HG03571 (cell line): ENCODE measurements at regions not wholly inside any gene's neighbourhood (a gene's known extent, or its start where the extent isn't known, plus 50 kb on each side); places are given as distances from the start of the nearest gene placed in this dataset.
"Not testable (repeated sequence)": the region's sequence is repeated elsewhere in the genome, so short reads cannot be mapped to it uniquely, and the experiment has no call there.

Source experiments
- ATAC-seq: cut with Tn5 transposase; IDR thresholded peaks from one replicate; pipeline ENCODE4 v1.9.1; 2021; ENCODE audit not compliant: unreplicated experiment

DNA sequence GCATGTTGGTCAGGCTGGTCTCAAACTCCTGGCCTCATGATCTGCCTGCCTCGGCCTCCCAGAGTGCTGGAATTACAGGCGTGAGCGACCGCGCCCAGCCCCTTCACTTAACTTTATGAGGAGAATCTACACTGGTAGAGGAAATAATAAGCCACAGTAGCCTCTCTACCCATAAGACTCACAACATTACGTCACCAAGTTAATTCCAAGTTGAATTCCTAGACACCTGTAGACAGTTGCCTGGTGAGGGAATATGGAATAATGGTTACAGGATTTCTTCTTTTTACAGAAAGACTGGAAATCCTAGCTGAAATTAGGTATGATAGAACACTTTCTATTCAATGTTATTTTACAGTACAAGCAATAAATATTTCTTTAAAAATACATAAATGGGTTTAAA is 854.5 kb upstream of the EYS start:
- no peak for ATAC-seq

DNA sequence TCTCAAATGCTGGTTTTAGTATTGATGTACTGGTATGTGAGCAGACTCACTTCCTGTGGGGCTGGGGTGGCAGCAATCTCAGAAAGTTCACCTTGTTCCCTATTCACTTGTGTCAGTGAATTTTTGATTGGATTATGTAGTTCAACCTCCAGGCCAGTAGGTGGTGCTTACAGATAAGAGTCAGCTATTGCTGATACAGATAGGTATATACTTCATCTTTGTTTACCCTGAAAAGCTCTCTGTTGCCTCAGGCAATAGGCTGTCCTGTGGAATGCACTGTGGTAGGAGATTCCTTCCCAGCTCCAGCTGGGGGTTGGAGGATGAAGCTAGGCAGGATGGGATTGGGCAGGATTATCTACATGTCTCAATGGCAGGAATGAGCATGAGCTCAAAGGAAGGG is 851.2 kb upstream of the EYS start:
- no peak for ATAC-seq

DNA sequence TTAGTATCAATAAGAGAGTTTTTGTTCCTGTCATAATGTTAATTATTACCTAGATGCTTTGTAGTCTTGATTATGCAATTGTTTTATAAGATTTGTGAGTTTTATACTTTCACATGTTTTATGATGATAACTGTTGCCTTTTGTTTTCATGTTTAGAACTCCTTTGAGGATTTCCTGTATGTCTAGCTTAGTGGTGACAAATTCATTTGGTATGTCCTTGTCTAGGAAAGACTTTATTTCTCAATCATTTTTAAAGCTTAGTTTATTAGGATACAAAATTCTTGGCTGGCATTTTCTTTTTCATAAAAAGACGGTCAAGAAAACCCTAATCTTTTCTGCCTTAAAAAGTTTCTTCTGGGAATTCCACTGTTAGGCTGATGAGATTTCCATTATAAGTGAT is 849.9 kb upstream of the EYS start:
- ATAC-seq = no peak

DNA sequence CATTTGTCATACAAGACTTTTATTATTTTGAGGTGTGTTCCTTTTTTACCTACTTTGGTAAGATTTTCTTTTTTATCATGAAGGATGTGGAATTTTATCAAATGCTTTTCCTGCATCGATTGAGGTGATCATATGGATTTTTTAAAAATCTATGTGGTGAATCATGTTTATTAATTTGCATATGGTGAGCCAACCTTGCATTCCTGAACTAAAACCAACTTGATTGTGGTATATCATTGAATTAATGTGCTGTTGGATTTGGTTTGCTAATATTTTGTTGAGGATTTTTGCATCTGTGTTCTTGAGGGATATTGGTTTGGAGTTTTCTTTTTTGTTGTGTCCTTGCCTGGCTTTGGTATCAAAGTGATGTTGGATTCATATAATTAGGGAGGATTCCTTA is 848.1 kb upstream of the EYS start:
- ATAC-seq = no peak

DNA sequence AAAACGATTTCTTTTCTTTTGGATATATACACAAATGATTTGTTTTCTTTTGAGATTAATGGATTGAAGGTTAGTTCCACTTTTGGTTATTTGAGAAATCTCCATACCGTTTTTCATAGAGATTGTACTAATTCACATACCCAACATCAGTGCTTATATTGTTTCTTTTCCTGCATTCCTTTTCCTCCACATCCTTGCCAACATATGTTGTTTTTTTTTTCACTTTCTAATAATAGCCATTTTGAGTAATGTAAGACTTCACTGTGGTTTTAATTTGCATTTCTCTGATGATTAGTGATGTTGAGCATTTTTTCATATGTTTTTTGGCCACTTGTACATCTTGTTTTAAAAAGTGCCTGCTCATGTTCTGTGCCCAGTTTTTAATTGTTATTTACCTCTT is 846.4 kb upstream of the EYS start:
- no peak for ATAC-seq

DNA sequence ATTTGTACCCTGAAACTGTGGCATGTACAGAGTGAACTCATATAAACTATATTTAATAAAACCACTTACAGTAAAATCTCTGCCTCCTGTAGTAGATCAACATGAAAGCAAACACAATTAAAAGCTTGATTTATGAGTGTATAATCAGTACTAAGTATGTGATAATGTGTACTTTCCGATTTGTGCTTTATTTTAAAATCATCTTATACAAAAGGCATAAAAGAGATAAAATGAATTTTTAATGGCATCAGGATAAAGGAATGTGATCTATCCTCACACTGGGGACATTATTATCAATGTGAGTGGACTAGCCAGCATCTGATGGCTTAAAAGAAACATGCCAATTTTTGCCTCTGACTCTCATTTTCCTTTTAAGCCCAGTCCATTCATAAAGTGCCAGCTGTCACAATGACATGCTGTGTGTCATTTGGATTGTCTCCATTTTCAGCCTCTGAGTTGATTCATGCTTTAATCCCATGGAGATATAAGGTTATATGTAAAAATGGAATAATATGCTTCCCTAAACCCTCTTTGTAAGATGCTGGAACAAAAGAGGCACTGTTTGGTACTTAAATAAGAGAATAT is 831.6 kb upstream of the EYS start:
- ATAC-seq = no peak

DNA sequence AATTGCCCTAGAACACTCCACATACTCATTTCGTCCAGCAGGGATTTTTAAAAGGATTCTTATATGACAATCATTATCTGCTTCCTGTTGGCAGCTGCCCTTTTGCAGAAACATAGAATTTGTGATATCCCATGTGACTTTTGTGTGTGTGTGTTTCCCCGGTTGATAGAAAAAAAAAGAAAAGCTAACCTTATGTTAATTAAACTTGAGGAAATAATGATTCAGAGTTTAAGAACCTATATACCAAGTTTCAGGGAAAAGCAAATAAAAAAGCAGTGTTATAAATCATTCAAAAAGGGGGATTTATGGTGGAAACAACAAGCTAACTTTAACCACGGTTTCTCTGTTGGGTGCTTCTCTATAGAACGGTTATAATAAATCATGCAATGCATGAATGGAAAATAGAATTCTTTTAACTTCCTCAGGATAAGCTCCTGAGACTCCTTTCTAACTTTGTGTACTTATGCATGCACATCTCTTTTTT is 826.9 kb upstream of the EYS start:
- no peak for ATAC-seq

DNA sequence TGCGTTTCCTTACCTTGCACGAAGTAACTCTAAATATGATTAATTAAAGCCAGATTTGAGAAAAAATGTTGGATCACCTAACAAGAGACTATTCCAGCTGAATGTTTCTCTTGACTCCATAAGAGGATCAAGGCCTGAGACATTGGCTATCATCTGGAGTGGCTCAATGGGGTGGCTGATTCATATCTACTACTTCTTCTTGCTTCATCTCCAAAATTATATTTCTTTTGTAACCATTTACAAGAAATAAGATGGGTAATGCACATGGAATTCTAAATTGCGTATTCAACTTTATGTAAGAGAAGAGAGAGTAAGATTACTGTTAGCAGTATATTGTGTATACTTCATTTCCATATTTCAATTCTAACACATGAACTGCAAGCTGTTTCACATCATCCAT is 819.0 kb upstream of the EYS start:
- no peak for ATAC-seq

DNA sequence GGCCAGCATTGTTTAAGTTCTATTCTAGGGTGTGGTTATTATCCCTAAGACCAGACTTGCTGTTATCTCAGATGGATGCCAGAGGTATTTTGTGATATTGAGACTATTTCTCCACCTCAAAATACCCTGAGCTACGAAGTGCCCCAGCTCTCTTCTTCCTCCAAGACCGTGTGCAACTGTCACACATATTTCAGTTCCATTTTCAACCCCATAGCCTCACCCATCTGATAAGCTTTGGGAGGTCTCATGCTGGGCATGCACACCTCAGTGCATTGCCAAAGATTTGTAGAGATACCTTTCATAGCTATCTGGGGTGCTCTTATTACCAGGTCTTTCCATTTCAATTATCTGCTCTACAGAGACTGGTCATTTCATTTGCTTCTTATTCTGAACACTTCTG is 815.8 kb upstream of the EYS start:
- ATAC-seq = no peak

DNA sequence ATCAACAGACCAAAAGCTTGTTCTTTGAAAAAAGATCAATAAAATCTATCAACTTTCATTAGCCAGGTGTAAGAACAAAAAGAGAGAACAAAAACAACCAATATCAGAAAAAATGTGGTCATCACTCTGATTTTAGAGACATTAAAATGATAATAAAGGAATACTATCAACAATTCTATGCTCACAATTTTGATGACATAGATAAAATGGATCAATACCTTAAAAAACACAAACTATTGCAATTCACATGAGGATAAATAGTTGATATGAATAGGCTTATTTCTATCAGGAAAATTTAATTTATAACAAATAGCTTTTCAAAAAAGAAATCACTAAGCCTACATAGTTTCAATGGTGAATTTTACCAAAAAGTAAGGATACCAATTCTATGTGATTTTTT is 809.4 kb upstream of the EYS start:
- no peak for ATAC-seq

DNA sequence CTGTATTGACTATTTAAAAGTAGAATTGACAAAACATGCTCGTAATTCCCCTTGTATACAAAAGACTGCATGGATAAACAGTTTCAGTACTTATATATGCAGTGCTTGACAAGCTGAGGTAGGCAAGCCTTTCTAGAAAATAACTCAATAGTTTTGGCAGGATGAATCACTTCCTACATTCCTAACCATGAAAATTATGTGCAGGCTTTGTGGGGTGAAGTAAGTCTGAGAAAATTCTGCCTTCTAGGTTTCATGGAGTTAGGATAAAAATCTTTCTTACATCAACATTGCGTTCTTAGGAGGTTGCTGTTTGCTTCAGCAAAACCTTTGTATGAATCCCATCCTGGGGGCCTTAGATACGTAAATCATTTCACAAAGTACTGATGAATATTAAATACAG is 801.4 kb upstream of the EYS start:
- ATAC-seq = no peak

DNA sequence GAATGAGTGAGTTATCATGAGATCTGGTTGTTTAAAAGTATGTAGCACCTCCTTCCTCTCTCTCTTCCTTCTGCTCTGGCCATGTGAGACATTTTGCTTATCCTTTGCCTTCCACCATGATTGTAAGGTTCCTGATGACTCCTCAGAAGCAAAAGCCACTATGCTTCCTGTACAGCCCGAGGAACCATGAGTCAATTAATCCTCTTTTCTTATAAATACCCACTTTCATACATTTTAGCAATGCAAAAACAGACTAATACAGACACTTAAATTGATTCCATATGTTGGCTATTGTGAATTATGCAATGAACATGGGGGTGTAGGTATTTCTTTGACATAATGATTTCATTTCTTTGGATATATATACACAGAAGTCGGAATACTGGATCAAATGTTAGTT is 792.8 kb upstream of the EYS start:
- no peak for ATAC-seq

DNA sequence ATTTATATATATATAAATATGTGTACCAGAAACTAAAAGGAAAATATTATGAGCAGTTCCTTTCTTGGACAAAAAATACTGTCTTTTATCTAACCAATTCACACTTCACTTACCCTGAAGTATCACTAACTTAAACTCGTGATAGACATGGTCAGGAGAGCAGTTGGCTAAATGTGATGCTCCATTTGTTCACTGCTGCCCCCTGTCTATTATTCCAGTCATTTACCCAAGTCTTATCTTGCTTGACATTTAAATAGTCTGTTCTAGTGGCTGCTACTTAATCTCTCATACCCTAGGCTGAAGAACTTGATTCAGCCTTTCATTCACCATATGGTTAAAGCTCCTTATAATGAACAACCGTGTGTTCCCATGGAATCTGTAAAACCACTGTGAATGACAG is 789.6 kb upstream of the EYS start:
- ATAC-seq = no peak

DNA sequence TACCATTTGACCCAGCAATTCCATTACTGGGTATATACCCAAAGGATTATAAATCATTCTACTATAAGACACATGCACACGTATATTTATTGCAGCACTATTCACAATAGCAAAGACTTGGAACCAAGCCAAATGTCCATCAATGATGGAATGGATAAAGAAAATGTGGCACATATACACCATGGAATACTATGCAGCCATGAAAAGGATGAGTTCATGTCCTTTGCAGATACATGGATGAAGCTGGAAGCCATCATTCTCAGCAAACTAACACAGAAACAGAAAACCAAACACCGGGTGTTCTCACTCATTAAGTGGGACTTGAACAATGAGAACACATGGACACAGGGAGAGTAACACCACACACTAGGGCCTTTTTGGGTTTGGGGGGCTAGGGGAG is 787.6 kb upstream of the EYS start:
- ATAC-seq = not testable (repeated sequence)

DNA sequence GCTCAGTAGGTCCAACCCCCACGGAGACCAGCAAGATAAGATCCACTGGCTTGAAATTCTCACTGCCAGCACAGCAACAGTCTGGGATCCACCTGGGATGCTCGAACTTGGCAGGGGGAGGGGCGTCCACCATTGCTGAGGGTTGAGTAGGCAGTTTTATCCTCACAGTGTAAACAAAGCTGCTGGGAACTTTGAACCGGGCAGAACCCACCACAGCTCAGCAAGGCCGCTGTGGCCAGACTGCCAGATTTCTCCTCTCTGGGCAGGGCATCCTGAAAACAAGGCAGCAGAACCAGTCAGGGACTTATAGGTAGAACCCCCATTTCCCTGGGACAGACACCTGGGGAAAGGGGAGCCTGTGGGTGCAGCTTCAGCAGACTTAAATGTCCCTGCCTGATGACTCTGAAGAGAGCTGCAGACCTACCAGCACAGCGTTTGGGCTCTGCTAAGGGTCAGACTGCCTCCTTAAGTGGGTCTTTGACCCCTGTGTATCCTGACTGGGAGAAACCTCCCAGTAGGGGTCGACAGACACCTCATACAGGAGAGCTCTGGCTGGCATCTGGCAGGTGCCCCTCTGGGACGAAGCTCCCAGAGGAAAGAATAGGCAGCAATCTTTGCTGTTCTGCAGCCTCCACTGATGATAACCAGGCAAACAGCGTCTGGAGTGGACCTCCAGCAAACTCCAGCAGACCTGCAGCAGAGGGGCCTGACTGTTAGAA is 782.4 kb upstream of the EYS start:
- no peak for ATAC-seq

DNA sequence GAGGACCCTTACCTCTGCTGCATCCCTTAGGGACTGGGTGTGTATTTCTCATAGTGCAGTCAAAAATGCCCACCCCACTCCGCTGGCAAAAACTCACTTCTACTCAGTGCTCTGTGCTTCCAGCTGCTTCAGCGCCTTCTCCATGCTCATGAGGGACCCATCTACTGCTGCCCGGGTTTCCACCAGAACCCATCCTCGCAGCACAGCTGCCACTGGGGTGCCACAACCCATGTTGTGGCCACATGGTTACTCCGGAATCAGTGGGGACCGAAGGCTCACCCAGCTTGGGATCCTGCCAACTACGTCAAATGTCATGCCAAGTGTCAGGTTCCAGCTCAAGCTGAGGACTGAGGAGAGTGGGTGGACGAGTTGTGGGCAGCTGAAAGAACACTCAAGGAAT is 774.2 kb upstream of the EYS start:
- no peak for ATAC-seq

DNA sequence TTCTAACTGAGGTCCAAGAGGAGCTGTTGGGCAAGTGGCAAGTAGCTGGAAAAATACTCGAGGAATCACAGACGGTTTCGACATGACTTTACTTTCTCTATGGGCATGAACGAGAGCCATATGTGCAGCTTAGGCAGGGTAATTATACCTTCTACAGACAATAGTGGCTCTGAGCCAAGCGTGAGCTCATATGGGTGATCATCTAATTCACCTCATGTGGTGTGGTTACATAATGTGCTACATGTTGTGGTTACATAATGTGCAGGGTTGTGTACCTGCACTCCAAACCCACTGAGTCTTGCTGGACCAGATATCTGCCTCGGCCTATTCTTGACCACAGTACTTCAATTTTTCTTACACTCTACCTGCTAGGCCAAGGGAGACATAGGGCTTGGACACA is 771.7 kb upstream of the EYS start:
- no peak for ATAC-seq

DNA sequence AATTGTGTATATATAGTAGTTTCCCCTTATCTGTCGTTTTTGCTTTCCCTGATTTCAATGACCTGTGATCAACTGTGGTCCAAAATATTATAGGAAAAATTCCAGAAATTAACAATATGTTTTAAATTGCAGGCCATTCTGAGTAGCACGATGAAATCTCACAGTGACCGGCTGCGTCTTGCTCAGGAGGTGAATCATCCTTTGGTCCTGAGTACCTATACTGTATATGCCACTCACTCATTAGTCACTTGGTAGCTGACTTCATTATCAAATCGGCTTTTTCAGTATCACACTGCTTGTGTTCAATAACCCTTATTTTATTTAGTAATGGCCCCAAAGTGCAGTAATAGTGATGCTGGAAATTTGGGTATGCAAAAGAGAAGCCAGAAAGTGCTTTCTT is 728.3 kb upstream of the EYS start:
- no peak for ATAC-seq

DNA sequence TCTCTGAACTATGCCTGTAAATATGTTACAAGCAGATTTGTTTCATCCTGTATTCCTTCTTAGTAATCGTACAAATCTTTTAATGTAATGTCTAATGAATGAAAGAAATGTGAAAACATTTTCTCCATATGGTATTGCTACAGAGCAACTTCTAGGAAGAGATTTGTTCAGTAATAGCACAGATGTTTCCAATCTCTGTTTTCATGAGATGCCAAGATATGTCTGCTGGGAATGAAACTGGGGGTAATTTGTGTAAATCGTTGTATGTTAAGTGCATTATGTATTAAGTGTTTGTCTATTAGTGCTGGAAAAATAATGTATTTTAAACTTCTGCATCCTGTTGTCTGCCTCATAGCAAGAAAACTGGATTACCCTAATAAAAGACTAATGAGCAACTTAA is 722.2 kb upstream of the EYS start:
- ATAC-seq = no peak

DNA sequence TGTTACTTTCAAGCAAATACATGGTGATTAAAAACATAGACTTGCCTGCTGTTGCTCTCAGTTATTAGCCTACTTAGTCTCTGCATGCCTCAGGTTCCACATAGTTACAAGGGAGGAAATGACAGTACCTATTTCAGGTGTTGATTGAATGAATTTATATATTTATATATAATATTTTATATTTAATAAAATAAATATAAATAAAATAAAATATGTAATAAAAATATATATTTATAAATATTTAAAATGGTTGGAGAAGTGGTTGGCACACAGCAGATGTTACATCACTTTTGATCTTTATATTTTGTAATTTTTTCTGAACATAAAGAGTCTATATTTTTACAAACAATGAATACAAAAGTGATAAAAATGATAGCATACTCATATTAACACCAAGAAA is 716.0 kb upstream of the EYS start:
- no peak for ATAC-seq

DNA sequence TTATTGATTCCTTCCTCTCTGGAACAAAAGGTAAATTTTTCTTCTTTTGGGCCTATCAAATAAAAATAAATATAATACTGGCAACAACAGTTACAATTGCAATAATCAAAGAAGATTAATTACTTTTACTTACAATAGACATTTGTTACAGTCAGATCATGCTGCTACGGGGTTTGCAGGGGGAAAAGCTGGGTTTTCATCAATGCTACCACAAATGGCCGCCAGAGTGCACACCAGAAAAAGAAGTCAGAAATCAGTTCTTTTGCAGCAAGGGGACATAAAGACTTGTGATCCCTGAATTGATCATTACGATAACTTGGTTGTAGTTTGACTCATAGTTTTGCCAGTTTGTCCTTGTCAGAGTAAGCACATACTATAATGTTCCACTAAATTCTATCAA is 714.5 kb upstream of the EYS start:
- no peak for ATAC-seq

DNA sequence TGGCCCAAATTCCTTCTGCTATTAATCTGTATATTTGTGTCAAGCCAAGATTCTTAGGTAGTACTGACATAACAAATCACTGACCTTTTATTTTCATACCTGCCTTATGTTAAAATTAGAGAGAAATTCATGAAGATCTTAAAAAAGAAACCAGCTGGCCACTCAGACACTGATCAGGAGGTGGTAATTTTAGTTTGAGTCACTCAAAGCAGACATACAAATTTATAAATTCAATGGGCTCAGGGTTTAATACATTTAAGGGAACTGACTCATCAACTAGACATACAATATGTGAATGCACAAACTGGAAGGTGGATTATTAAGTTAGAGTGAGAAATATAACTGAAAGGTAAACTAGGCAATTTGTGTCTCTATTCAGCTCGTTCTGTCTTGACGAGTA is 711.9 kb upstream of the EYS start:
- no peak for ATAC-seq

DNA sequence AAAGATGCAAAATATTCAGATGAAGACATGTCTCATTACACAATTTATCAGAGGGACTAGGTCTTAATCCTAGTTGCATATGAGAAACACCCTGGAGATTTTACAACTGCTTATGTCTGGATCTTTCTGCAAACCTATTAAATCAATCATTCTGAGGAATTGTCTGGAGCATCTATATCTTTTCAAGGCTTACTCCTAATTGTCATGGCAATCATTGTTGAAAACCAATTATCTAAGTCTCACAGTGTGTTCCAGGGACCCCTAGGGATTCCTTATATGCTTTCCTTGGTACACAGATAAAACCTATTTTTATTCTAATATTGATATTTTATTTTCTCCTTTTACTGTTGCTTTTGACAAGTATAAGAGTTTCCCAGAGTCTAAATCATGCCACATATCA is 696.9 kb upstream of the EYS start:
- no peak for ATAC-seq
